ENCODE measurements at regions not wholly inside any gene's neighbourhood (a gene's known extent, or its start where the extent isn't known, plus 50 kb on each side); places are given as distances from the start of the nearest gene placed in this dataset.

DNA sequence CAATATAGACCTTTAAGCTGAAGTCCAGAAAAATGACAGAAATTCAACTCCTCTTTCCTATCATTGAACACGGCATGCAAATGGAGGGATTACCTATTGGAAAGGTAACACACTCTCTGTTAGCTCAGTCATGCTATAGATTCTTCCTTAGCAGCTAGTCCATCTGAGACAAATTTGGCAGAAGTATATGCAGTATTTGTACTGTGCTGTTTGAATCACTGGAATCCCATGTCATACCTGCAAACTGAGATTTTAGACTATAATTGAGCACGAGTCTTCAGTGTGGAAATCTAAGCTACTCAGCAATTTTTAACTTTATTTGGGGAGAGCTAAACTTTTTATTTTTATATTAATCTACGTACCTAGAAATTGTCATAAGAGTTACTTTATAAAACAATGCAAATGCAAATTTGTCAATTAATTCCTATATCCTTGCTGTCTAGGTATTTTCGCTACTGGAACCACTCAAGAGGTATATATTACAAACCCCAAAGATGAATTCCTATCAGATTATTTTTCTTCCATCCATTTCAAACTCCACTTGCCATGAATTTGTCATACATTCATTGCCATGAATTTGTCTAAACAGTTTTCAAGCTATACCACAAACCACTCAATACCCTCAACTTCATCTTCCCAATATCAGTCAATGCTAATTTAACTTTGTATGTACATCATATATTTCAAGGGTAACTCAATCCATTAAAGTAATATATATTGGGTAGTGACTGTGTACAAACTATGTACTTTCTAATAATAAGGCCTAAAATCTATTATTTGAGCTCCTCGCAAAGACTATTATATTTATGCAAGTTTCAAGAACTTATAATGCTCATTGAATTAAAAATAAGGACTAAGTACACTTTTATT is 224.8 kb downstream of the MEF2C start:
- intact Hi-C loops (cut with micrococcal nuclease) = no loop called here
- TF ChIP-seq, protein P1, sequence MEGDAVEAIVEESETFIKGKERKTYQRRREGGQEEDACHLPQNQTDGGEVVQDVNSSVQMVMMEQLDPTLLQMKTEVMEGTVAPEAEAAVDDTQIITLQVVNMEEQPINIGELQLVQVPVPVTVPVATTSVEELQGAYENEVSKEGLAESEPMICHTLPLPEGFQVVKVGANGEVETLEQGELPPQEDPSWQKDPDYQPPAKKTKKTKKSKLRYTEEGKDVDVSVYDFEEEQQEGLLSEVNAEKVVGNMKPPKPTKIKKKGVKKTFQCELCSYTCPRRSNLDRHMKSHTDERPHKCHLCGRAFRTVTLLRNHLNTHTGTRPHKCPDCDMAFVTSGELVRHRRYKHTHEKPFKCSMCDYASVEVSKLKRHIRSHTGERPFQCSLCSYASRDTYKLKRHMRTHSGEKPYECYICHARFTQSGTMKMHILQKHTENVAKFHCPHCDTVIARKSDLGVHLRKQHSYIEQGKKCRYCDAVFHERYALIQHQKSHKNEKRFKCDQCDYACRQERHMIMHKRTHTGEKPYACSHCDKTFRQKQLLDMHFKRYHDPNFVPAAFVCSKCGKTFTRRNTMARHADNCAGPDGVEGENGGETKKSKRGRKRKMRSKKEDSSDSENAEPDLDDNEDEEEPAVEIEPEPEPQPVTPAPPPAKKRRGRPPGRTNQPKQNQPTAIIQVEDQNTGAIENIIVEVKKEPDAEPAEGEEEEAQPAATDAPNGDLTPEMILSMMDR (IDR thresholded peaks at IDR 0.05; ENCODE audit: borderline replicate concordance) = no peak
- no peak for DNase-seq
- Histone ChIP-seq H3K36me3 (no peaks in the 10 kb centered on the region), H3K4me1 (peaks cover 10% of the 10 kb centered on the region), H3K9me3 (replicated peaks) (no peaks in the 10 kb centered on the region), H3K27me3 (ENCODE audit: low read depth) (peaks cover 99% of the 10 kb centered on the region), H3K4me3 (no peak overlapping the region), H3K27ac (replicated peaks) (no peak overlapping the region)

DNA sequence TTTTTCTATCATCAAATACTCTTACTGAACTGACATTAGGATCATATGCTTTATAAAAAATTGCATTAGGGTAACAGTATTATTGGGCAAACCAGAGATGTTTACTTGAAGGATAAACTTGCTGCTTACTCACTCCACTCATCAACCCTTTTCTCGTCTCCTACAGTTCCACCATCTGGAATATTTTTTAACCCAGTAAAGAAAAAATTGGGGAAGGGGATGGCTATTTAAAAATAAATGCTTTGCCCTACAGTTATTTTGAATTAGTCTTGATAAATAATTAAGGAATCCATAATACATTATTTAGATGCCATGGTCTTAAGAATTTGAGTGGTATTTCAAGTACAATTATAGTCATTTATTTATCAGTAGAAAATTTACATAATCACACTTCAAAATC is 225.8 kb downstream of the MEF2C start:
- Histone ChIP-seq H3K9me3 (replicated peaks) (no peaks in the 10 kb centered on the region), H3K4me1 (peaks cover 10% of the 10 kb centered on the region), H3K36me3 (no peaks in the 10 kb centered on the region), H3K4me3 (no peak overlapping the region), H3K27ac (replicated peaks) (no peak overlapping the region), H3K27me3 (ENCODE audit: low read depth) (peaks cover 99% of the 10 kb centered on the region)
- intact Hi-C loops (cut with micrococcal nuclease) = no loop called here
- DNase-seq = no peak
- TF ChIP-seq, protein P1 (IDR thresholded peaks at IDR 0.05; ENCODE audit: borderline replicate concordance) = no peak

DNA sequence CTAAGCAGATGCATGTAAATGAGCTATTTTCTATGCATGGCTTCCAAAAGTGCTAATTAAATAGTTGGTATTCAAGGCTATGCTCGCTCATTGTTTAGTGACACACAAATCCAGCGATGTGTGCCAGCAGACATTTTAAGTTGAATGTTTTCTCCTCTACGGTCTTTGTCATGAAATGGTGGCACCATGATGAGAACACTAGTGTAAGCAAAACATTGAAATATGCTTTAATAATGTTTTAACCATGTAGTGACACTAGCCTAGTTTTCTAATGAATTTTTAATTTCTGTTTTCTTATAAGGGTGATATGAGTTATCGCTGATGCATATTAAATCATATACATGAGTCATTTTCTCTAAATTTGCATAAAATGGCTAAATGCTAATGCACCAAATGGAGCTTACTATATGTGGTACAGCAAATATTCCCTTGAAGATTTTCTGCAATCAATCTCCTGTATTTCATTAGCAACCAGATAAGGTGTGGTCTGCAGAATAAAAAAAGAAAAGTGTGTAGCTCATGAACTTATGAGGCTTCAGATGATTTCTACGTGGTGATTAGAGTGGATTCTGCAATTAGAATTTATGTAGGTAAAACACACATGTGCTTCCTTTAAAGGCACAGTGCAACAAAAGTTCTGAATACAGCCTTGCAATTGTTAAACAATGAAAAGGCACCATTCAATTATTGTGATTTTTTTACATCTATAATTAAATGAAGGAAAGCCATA is 226.6 kb downstream of the MEF2C start:
- TF ChIP-seq, protein P1 (IDR thresholded peaks at IDR 0.05; ENCODE audit: borderline replicate concordance) = no peak
- intact Hi-C loops (cut with micrococcal nuclease) = no loop called here
- Histone ChIP-seq H3K4me3 (no peak overlapping the region), H3K9me3 (replicated peaks) (no peaks in the 10 kb centered on the region), H3K27ac (replicated peaks) (no peak overlapping the region), H3K27me3 (ENCODE audit: low read depth) (peaks cover 99% of the 10 kb centered on the region), H3K4me1 (peaks cover 10% of the 10 kb centered on the region), H3K36me3 (no peaks in the 10 kb centered on the region)
- no peak for DNase-seq

DNA sequence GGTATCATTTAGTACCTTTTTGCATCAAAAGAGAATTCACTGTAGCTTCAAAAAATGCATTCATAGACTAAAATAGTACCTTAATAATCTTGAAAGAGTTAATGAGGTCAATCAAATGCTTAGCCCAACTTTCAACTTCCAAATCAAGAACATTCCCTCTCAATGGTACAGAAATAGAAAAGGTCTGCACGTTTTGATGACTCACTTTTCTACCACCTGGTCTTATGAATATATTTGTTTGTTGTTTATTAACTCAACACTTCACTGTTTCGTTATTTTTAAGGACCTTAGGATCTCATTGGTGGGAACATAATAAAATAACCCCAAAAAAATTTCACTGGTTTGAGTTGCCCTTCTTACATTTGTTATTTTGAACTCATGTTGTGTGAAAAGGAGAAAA is 229.5 kb downstream of the MEF2C start:
- Histone ChIP-seq H3K27ac (replicated peaks) (no peak overlapping the region), H3K4me3 (no peak overlapping the region), H3K27me3 (ENCODE audit: low read depth) (peaks cover 97% of the 10 kb centered on the region), H3K4me1 (no peaks in the 10 kb centered on the region), H3K36me3 (no peaks in the 10 kb centered on the region), H3K9me3 (replicated peaks) (no peaks in the 10 kb centered on the region)
- intact Hi-C loops (cut with micrococcal nuclease) = no loop called here
- DNase-seq = no peak
- TF ChIP-seq, protein P1 (IDR thresholded peaks at IDR 0.05; ENCODE audit: borderline replicate concordance) = no peak

DNA sequence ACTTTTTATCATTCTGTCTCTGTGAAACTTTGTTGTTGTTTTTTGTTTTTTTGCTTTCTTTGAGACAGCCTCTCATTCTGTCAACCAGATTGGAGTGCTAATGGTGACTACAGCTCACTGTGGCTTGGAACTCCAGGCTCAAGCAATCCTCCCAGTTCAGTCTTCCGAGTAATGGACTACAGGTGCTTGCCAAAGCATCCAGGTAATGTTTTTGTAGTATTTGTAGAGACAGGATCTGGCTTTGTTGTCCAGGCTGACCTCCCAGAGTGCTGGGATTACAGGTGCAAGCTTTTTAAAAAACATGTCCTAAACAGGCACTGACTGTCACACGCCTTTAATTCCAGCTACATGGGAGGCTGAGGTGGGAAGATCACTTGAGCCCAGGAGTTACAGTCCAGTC is 235.1 kb downstream of the MEF2C start:
- Histone ChIP-seq H3K27me3 (ENCODE audit: low read depth) (peaks cover 70% of the 10 kb centered on the region), H3K9me3 (replicated peaks) (no peaks in the 10 kb centered on the region), H3K4me1 (no peaks in the 10 kb centered on the region), H3K4me3 (no peak overlapping the region), H3K27ac (replicated peaks) (no peak overlapping the region), H3K36me3 (no peaks in the 10 kb centered on the region)
- TF ChIP-seq, protein P1 (IDR thresholded peaks at IDR 0.05; ENCODE audit: borderline replicate concordance) = no peak
- intact Hi-C loops (cut with micrococcal nuclease) = no loop called here
- DNase-seq = no peak
